PC-9 (cell line): ENCODE measurements at regions not wholly inside any gene's neighbourhood (a gene's known extent, or its start where the extent isn't known, plus 50 kb on each side); places are given as distances from the start of the nearest gene placed in this dataset.

ENCODE experiments used
- BruUV-seq: library from RNA; stranded (reverse); fragments of 400-500 nt; replicated peaks from 2 replicates; lab custom pipeline; 2021; lab: Mats Ljungman, UMichigan
- CTCF ChIA-PET: fragments of 300-600 bp; sonication (Branson Sonifier 250); formaldehyde crosslinking; loops from one replicate; lab custom pipeline; 2022; ENCODE audit warnings: antibody characterized with exemption; lab: Charles Lee
- POLR2A ChIA-PET: fragments of 300-600 bp; sonication (Branson Sonifier 250); formaldehyde crosslinking; loops from one replicate; lab custom pipeline; 2022; ENCODE audit warnings: antibody characterized with exemption; ENCODE audit not compliant: unreplicated experiment; lab: Charles Lee
- DNase-seq, 2 experiments: peaks; one replicate each; pipeline versions ENCODE4 v3.0.0 to v3.0.0-alpha.2; 2015 to 2022; ENCODE audit warnings: mixed read lengths in 1 of 2
- H2AFZ ChIP-seq: fragments of 200-600 bp; sonication (generic); 2 replicates; pipeline ENCODE4 v1.8.1; 2017; ENCODE audit warnings: antibody characterized with exemption
- H3F3A ChIP-seq: fragments of 200-600 bp; sonication (generic); 2 replicates; pipeline ENCODE4 v1.8.1; 2017; ENCODE audit warnings: antibody characterized with exemption, mild to moderate bottlenecking, low read depth; ENCODE audit not compliant: insufficient read depth
- H3K27ac ChIP-seq: fragments of 200-600 bp; sonication (generic); 2 replicates; pipeline ENCODE4 v1.6.1; 2016; ENCODE audit warnings: mixed run types
- H3K27me3 ChIP-seq: fragments of 200-600 bp; sonication (generic); 2 replicates; pipeline ENCODE4 v1.6.1; 2016; ENCODE audit warnings: low read depth, mixed run types; ENCODE audit not compliant: insufficient read depth
- H3K36me3 ChIP-seq: fragments of 200-600 bp; sonication (generic); 2 replicates; pipeline ENCODE4 v1.6.1; 2016; ENCODE audit warnings: low read depth, mixed run types
- H3K4me1 ChIP-seq: fragments of 200-600 bp; sonication (generic); replicated peaks from 2 replicates; pipeline ENCODE4 v1.6.1; 2016; ENCODE audit warnings: mixed run types; ENCODE audit not compliant: insufficient read depth
- H3K4me2 ChIP-seq: fragments of 200-600 bp; sonication (generic); 2 replicates; pipeline ENCODE4 v1.6.1; 2017; ENCODE audit warnings: mixed run types
- H3K4me3 ChIP-seq: fragments of 200-600 bp; sonication (generic); 2 replicates; pipeline ENCODE4 v1.6.1; 2016; ENCODE audit warnings: mixed run types
- H3K79me2 ChIP-seq: fragments of 200-600 bp; sonication (generic); 2 replicates; pipeline ENCODE4 v1.6.1; 2017; ENCODE audit warnings: low read depth, mixed run types
- H3K9me2 ChIP-seq: fragments of 200-600 bp; sonication (generic); 2 replicates; pipeline ENCODE4 v1.8.1; 2017; ENCODE audit warnings: mild to moderate bottlenecking; ENCODE audit not compliant: insufficient read depth
- H3K9me3 ChIP-seq: fragments of 200-600 bp; sonication (generic); 2 replicates; pipeline ENCODE4 v1.8.1; 2016; ENCODE audit warnings: low read depth; ENCODE audit not compliant: insufficient read depth
- H4K20me1 ChIP-seq: fragments of 200-600 bp; sonication (generic); 2 replicates; pipeline ENCODE4 v1.8.1; 2017; ENCODE audit not compliant: insufficient read depth
- EZH2 ChIP-seq: fragments of 200-600 bp; sonication (generic); IDR thresholded peaks from 2 replicates; pipeline ENCODE4 v1.8.0; 2017; ENCODE audit warnings: antibody characterized with exemption, low read depth
- intact Hi-C: fragments of 100-400 bp; cut with micrococcal nuclease; formaldehyde crosslinking; loops from one replicate; pipeline ENCODE4 v1.10.0; 2022; ENCODE audit not compliant: unreplicated experiment
- TF ChIP-seq, protein P1 (sequence below): fragments of 200-600 bp; sonication (generic); conservative IDR thresholded peaks from 2 replicates; pipeline ENCODE4 v1.6.1; 2017; ENCODE audit warnings: mixed run types, antibody characterized with exemption, mild to moderate bottlenecking, moderate library complexity

DNA sequence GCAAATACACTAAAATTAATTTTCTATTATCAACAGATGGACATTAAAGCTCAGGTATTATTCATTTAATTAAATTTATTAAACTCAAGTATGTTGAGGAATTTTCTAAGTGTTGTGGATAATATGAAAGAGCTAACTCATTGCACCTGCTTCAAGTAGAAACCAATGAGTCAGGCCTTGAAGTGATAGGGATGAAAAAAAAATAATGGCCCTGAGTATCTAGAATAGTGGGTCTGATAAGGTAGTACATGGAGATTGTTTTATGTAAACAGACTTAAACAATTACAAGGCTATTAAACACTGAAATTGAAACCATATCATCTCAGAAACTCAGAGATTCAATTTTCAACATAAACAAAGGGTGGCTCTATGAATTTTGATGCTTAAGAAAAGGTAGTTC lies 857.1 kb upstream of the GBE1 start:
- CTCF ChIA-PET: no interaction called here
- Histone ChIP-seq H4K20me1 (no peaks in the 10 kb centered on the region), H3K4me2 (no peak overlapping the region), H2AFZ (no peak overlapping the region), H3K9me3 (no peaks in the 10 kb centered on the region), H3K9me2 (no peaks in the 10 kb centered on the region), H3K36me3 (no peaks in the 10 kb centered on the region), H3K4me1 (no peaks in the 10 kb centered on the region), H3K4me3 (no peak overlapping the region), H3K27me3 (no peaks in the 10 kb centered on the region), H3K79me2 (no peaks in the 10 kb centered on the region), H3F3A (no peaks in the 10 kb centered on the region), H3K27ac (no peak overlapping the region)
- intact Hi-C loops: no loop called here
- POLR2A ChIA-PET: no interaction called here
- no TSS peak for BruUV-seq
- TF ChIP-seq, protein P1, sequence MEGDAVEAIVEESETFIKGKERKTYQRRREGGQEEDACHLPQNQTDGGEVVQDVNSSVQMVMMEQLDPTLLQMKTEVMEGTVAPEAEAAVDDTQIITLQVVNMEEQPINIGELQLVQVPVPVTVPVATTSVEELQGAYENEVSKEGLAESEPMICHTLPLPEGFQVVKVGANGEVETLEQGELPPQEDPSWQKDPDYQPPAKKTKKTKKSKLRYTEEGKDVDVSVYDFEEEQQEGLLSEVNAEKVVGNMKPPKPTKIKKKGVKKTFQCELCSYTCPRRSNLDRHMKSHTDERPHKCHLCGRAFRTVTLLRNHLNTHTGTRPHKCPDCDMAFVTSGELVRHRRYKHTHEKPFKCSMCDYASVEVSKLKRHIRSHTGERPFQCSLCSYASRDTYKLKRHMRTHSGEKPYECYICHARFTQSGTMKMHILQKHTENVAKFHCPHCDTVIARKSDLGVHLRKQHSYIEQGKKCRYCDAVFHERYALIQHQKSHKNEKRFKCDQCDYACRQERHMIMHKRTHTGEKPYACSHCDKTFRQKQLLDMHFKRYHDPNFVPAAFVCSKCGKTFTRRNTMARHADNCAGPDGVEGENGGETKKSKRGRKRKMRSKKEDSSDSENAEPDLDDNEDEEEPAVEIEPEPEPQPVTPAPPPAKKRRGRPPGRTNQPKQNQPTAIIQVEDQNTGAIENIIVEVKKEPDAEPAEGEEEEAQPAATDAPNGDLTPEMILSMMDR: no peak
- no peak for TF ChIP-seq EZH2
- DNase-seq: no peak

DNA sequence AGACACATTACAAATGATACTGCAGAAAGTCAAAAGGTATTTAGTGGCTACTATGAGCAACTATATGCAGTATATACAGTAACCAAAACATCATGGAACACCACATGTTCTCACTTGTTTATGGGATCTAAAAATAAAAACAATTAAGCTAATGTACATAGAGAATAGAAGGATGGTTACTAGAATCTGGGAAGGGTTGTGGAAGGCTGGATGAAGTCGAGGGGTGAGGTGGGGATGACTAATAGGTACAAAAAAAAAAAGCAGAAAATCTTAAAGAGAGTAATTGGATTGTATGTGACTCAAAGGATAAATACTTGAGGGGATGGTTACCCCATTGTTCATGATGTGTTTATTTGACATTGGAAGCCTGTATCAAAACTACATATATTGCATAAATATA lies 848.8 kb upstream of the GBE1 start:
- Histone ChIP-seq H3K27ac (no peak overlapping the region), H3K79me2 (no peaks in the 10 kb centered on the region), H3K4me3 (no peak overlapping the region), H3K4me1 (no peaks in the 10 kb centered on the region), H3K4me2 (no peak overlapping the region), H3F3A (no peaks in the 10 kb centered on the region), H3K27me3 (no peaks in the 10 kb centered on the region), H2AFZ (no peak overlapping the region), H4K20me1 (no peaks in the 10 kb centered on the region), H3K9me3 (no peaks in the 10 kb centered on the region; the same call in 1 of the 2 replicates), H3K9me2 (no peaks in the 10 kb centered on the region), H3K36me3 (no peaks in the 10 kb centered on the region)
- ChIA-PET POLR2A (no interaction called here), CTCF (no interaction called here)
- intact Hi-C loops: no loop called here
- no TSS peak for BruUV-seq
- no peak for TF ChIP-seq EZH2
- TF ChIP-seq, protein P1: no peak
- no peak for DNase-seq

DNA sequence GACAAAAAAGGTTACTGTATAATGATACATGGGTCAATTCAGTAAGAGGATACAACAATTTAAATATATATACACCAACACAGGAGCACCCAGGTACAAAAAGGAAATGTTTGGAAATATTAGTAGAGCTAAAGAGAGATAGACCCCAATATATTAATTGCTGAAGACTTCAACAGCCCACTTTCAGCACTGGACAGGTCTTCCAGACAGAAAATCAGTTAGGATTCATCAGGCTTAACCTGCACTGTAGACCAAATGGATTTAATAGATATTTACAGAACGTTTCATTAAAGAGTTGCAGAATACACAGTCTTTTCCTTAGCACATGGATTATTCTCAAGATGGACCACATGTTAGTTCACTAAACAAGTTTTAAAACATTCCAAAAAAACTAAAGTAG lies 845.9 kb upstream of the GBE1 start:
- no peak for DNase-seq
- Histone ChIP-seq H3K9me3 (no peaks in the 10 kb centered on the region; the same call in 1 of the 2 replicates), H3K9me2 (no peaks in the 10 kb centered on the region), H3K4me1 (no peaks in the 10 kb centered on the region), H4K20me1 (no peaks in the 10 kb centered on the region), H3K4me3 (no peak overlapping the region), H3K36me3 (no peaks in the 10 kb centered on the region), H3K79me2 (no peaks in the 10 kb centered on the region), H3F3A (no peaks in the 10 kb centered on the region), H3K27me3 (no peaks in the 10 kb centered on the region), H3K27ac (no peak overlapping the region), H2AFZ (no peak overlapping the region), H3K4me2 (no peak overlapping the region)
- BruUV-seq: no TSS peak
- CTCF ChIA-PET: no interaction called here
- intact Hi-C loops: no loop called here
- POLR2A ChIA-PET: no interaction called here
- no peak for TF ChIP-seq EZH2
- TF ChIP-seq, protein P1: no peak
